H1 (cell line): ENCODE measurements at regions not wholly inside any gene's neighbourhood (a gene's known extent, or its start where the extent isn't known, plus 50 kb on each side); places are given as distances from the start of the nearest gene placed in this dataset.

ENCODE experiments used
- CTCF ChIA-PET: fragments of 300-600 bp; sonication (Branson Sonifier 250); formaldehyde crosslinking; loops from one replicate; lab custom pipeline; 2021; ENCODE audit not compliant: partially characterized antibody; lab: Charles Lee
- POLR2A ChIA-PET: fragments of 300-600 bp; sonication (Branson Sonifier 250); formaldehyde crosslinking; loops from one replicate; lab custom pipeline; 2021; ENCODE audit warnings: inconsistent platforms; ENCODE audit not compliant: partially characterized antibody; lab: Charles Lee
- DNase-seq, 2 experiments: peaks; one replicate each; pipeline versions ENCODE4 v3.0.0 to v3.0.0-alpha.2; 2010 to 2022; ENCODE audit warnings: low spot score in 2 of 2, low read depth in 1 of 2, mixed read lengths in 1 of 2
- FAIRE-seq: peaks from 2 replicates; lab custom pipeline; 2011; peaks lifted over from hg19 to GRCh38; lab: Jason Lieb, UNC
- H2AFZ ChIP-seq: 2 replicates; pipeline ENCODE4 v1.8.1; 2012; ENCODE audit warnings: low read length, inconsistent platforms
- H2AK5ac ChIP-seq: 2 replicates; pipeline ENCODE4 v1.6.1; 2013; ENCODE audit warnings: low read depth, low read length
- H2BK120ac ChIP-seq: replicated peaks from 2 replicates; pipeline ENCODE3; 2013; ENCODE audit warnings: low read depth, low read length, inconsistent platforms
- H2BK12ac ChIP-seq: 2 replicates; pipeline ENCODE4 v1.6.1; 2013; ENCODE audit warnings: low read depth, low read length
- H2BK15ac ChIP-seq: 2 replicates; pipeline ENCODE4 v1.6.1; 2013; ENCODE audit warnings: low read length
- H2BK20ac ChIP-seq: 2 replicates; pipeline ENCODE4 v1.6.1; 2013; ENCODE audit warnings: low read length
- H2BK5ac ChIP-seq: 2 replicates; pipeline ENCODE4 v1.6.1; 2013; ENCODE audit warnings: low read depth, low read length
- H3K14ac ChIP-seq: 2 replicates; pipeline ENCODE4 v1.6.1; 2013; ENCODE audit warnings: inconsistent platforms; ENCODE audit not compliant: insufficient read length
- H3K18ac ChIP-seq: 2 replicates; pipeline ENCODE4 v1.6.1; 2013; ENCODE audit warnings: low read length; ENCODE audit errors: extremely low read depth
- H3K23ac ChIP-seq: 2 replicates; pipeline ENCODE4 v1.6.1; 2013; ENCODE audit warnings: inconsistent platforms; ENCODE audit not compliant: insufficient read length
- H3K23me2 ChIP-seq: 2 replicates; pipeline ENCODE4 v1.6.1; 2013; ENCODE audit warnings: low read depth, low read length
- H3K27ac ChIP-seq: 2 replicates; pipeline ENCODE4 v1.6.1; 2011; ENCODE audit warnings: low read depth, low read length, inconsistent platforms
- H3K27me3 ChIP-seq, 4 experiments: replicated peaks in 1 of 4; 1 replicate in 1 of 4; 2 replicates in 3 of 4; pipeline versions ENCODE4 v1.6.1 to v1.8.1; 2011 to 2013; ENCODE audit warnings: low read length in 3 of 4, mild to moderate bottlenecking in 3 of 4, inconsistent platforms in 2 of 4, mixed read lengths in 2 of 4, moderate library complexity in 1 of 4; ENCODE audit not compliant: control insufficient read depth in 3 of 4, insufficient read depth in 3 of 4; ENCODE audit errors: extremely low read depth in 1 of 4
- H3K36me3 ChIP-seq, 4 experiments: 2 replicates each; pipeline versions ENCODE4 v1.6.1 to v1.8.1; 2011 to 2013; ENCODE audit warnings: mild to moderate bottlenecking in 4 of 4, low read length in 3 of 4, moderate library complexity in 2 of 4, control low read depth in 1 of 4, inconsistent platforms in 1 of 4; ENCODE audit not compliant: insufficient read depth in 4 of 4, control insufficient read depth in 2 of 4
- H3K4ac ChIP-seq: replicated peaks from 2 replicates; pipeline ENCODE3; 2013; ENCODE audit warnings: low read length, low read depth, mixed read lengths, inconsistent platforms; ENCODE audit not compliant: insufficient read length
- H3K4me1 ChIP-seq, 4 experiments: replicated peaks in 1 of 4; 1 replicate in 1 of 4; 2 replicates in 3 of 4; pipeline versions ENCODE4 v1.6.1 to v1.8.1; 2011 to 2013; ENCODE audit warnings: low read length in 3 of 4, inconsistent platforms in 2 of 4, mixed read lengths in 1 of 4; ENCODE audit not compliant: insufficient read depth in 4 of 4, control insufficient read depth in 3 of 4
- H3K4me2 ChIP-seq, 2 experiments: 2 replicates each; pipeline versions ENCODE4 v1.6.1 to v1.8.1; 2011 to 2013; ENCODE audit warnings: low read depth in 2 of 2, low read length in 2 of 2, control low read depth in 1 of 2, inconsistent platforms in 1 of 2, mild to moderate bottlenecking in 1 of 2; ENCODE audit not compliant: insufficient read depth in 1 of 2
- H3K4me3 ChIP-seq, 4 experiments: fragments of 200-600, 300-600 bp in 1 of 4; sonication (generic), shearing (Covaris generic), sonication (Bioruptor Twin) in 1 of 4; 2 replicates each; pipeline versions ENCODE4 v1.5.1 to v1.8.1; 2011 to 2016; ENCODE audit warnings: low read length in 4 of 4, low read depth in 3 of 4, control low read depth in 2 of 4, inconsistent platforms in 2 of 4, mild to moderate bottlenecking in 2 of 4, mixed read lengths in 1 of 4, moderate library complexity in 1 of 4; ENCODE audit not compliant: insufficient read depth in 2 of 4; ENCODE audit errors: extremely low read depth in 1 of 4
- H3K56ac ChIP-seq: replicated peaks from 2 replicates; pipeline ENCODE3; 2013; ENCODE audit warnings: low read depth, mild to moderate bottlenecking, mixed read lengths, low read length, inconsistent platforms; ENCODE audit not compliant: insufficient read length
- H3K79me1 ChIP-seq: 2 replicates; pipeline ENCODE4 v1.6.1; 2013; ENCODE audit warnings: low read depth, low read length, control low read depth
- H3K79me2 ChIP-seq, 2 experiments: 2 replicates each; pipeline versions ENCODE4 v1.6.1 to v1.8.1; 2012 to 2013; ENCODE audit warnings: low read length in 2 of 2, mild to moderate bottlenecking in 2 of 2, inconsistent platforms in 1 of 2; ENCODE audit not compliant: insufficient read depth in 2 of 2, control insufficient read depth in 1 of 2
- H3K9ac ChIP-seq, 4 experiments: replicated peaks in 1 of 4; 1 replicate in 1 of 4; 2 replicates in 3 of 4; pipeline versions ENCODE4 v1.6.1 to v1.8.1; 2011 to 2013; ENCODE audit warnings: low read depth in 3 of 4, low read length in 3 of 4, control low read depth in 2 of 4, mild to moderate bottlenecking in 2 of 4, moderate library complexity in 2 of 4, inconsistent platforms in 1 of 4; ENCODE audit errors: extremely low read depth in 1 of 4
- H3K9me3 ChIP-seq, 2 experiments: 2 replicates each; pipeline versions ENCODE4 v1.6.1 to v1.8.1; 2012 to 2013; ENCODE audit warnings: mild to moderate bottlenecking in 2 of 2, moderate library complexity in 2 of 2, control low read depth in 1 of 2, inconsistent platforms in 1 of 2, low read depth in 1 of 2, low read length in 1 of 2, mixed read lengths in 1 of 2; ENCODE audit not compliant: insufficient read depth in 2 of 2
- H4K20me1 ChIP-seq, 2 experiments: replicated peaks in 1 of 2; 2 replicates each; pipeline versions ENCODE3 to v1.8.1; 2011 to 2013; ENCODE audit warnings: inconsistent platforms in 2 of 2, low read length in 2 of 2, mild to moderate bottlenecking in 1 of 2; ENCODE audit not compliant: insufficient read depth in 2 of 2, control insufficient read depth in 1 of 2
- H4K5ac ChIP-seq: 2 replicates; pipeline ENCODE4 v1.6.1; 2013; ENCODE audit warnings: low read length, low read depth, mixed read lengths, inconsistent platforms; ENCODE audit not compliant: insufficient read length
- H4K8ac ChIP-seq: 2 replicates; pipeline ENCODE4 v1.8.0; 2013; ENCODE audit warnings: mild to moderate bottlenecking, moderate library complexity, low read length, inconsistent platforms; ENCODE audit not compliant: insufficient read depth; ENCODE audit errors: extremely low read depth
- H4K91ac ChIP-seq: replicated peaks from 2 replicates; pipeline ENCODE3; 2013; ENCODE audit warnings: low read length, mixed read lengths, inconsistent platforms; ENCODE audit not compliant: insufficient read length
- GTF2F1 ChIP-seq: IDR thresholded peaks from 2 replicates; pipeline ENCODE4 v1.6.1; 2012; ENCODE audit warnings: low read depth, low read length, improper control_type of control experiment, borderline replicate concordance
- POU5F1 ChIP-seq: IDR thresholded peaks from 2 replicates; pipeline ENCODE4 v1.6.1; 2011; ENCODE audit warnings: low read depth, mild to moderate bottlenecking, low read length, moderate library complexity
- SIN3A ChIP-seq, 2 experiments: IDR thresholded peaks in 1 of 2; conservative IDR thresholded peaks in 1 of 2; 2 replicates each; pipeline ENCODE4 v1.6.1; 2011 to 2012; ENCODE audit warnings: low read length in 2 of 2, improper control_type of control experiment in 1 of 2, low read depth in 1 of 2, mild to moderate bottlenecking in 1 of 2
- YY1 ChIP-seq: IDR thresholded peaks from 2 replicates; pipeline ENCODE4 v1.6.1; 2011; ENCODE audit warnings: low read depth, mild to moderate bottlenecking, low read length
- WGBS, 2 experiments: shearing (Covaris generic) in 1 of 2; methylation state at CpG; one replicate each; pipeline versions ENCODE4 v1.1.6 to v1.1.7; 2013 to 2015; ENCODE audit warnings: low lambda C conversion rate in 2 of 2, mixed read lengths in 2 of 2, inconsistent platforms in 1 of 2, low coverage in 1 of 2, missing lambda C conversion rate in 1 of 2; ENCODE audit not compliant: insufficient replicate concordance in 2 of 2, insufficient coverage in 1 of 2, insufficient read length in 1 of 2; ENCODE audit errors: extremely low coverage in 1 of 2, missing lambda C conversion rate in 1 of 2; 5-methylcytosine and 5-hydroxymethylcytosine counted together

- H4K20me1 ChIP-seq, result peaks cover 11% of the 10 kb centered on the region in 2 experiments
- no peak overlapping the region for H3K4me3 ChIP-seq
- H3K4me2 ChIP-seq, result no peak overlapping the region
- FAIRE-seq (no peak), DNase-seq (no peak)
- H3K36me3 ChIP-seq, result peaks cover 0 to 5% (median 5%) of the 10 kb centered on the region in 4 experiments; a peak in 5 of 8 replicates
- no peak overlapping the region for H3K4ac ChIP-seq
- no peak overlapping the region for H4K91ac ChIP-seq
- H2BK5ac ChIP-seq, result peak overlapping the region; percentile 10; the same call in 1 of the 2 replicates
- H3K9ac ChIP-seq, result no peak overlapping the region
- H3K27me3 ChIP-seq, result no peaks in the 10 kb centered on the region
- H2BK12ac ChIP-seq, result peak overlapping the region; percentile 12; the same call in 1 of the 2 replicates
- H2BK120ac ChIP-seq, result no peak overlapping the region
- H3K23me2 ChIP-seq, result peaks cover 7% of the 10 kb centered on the region; the same call in 1 of the 2 replicates
- TF ChIP-seq GTF2F1 (no peak), SIN3A (conservative IDR thresholded peaks at IDR 0.05 in 1 of 2, IDR thresholded peaks at IDR 0.05 in 1 of 2; ENCODE audit: low read depth in 1 of 2, low read length in 2 of 2) (0 out of 4 replicates have a peak, but pooled peaks of 1 of the 2 experiments have one; percentile 4), POU5F1 (no peak), YY1 (no peak)
- 81% methylated on average over 34 of the region's 35 CpGs; no CpG with 5 or more reads in 1 of the 2 experiments for WGBS, 2 experiments
- H3K27ac ChIP-seq, result no peak overlapping the region
- H3K79me1 ChIP-seq, result no peaks in the 10 kb centered on the region; the same call in 1 of the 2 replicates
- no peak overlapping the region for H4K5ac ChIP-seq
- no peak overlapping the region for H3K14ac ChIP-seq
- H3K23ac ChIP-seq, result no peak overlapping the region
- no peak overlapping the region for H2BK20ac ChIP-seq
- no peak overlapping the region for H2AFZ ChIP-seq
- no peaks in the 10 kb centered on the region for H3K9me3 ChIP-seq
- H2BK15ac ChIP-seq, result no peak overlapping the region
- H3K4me1 ChIP-seq, result peaks cover 0 to 25% (median 17%) of the 10 kb centered on the region in 4 experiments; a peak in 6 of 7 replicates
- ChIA-PET CTCF (interaction anchor here (1.0 to 7.2 kb wide), 7 partner anchors 8 to 301 kb away, joined by 3 to 60 read pairs (median 7); no protein-coding TSS in a partner anchor), POLR2A (interaction anchor here (1.4 to 3.3 kb wide), 2 partner anchors 11 to 44 kb away, joined by 3 to 9 read pairs; no protein-coding TSS in a partner anchor)
- no peaks in the 10 kb centered on the region for H3K79me2 ChIP-seq
- no peak overlapping the region for H2AK5ac ChIP-seq
- H3K56ac ChIP-seq, result no peak overlapping the region
- H4K8ac ChIP-seq, result 0 out of 2 replicates have a peak overlapping the region, but pooled peaks have one; percentile 31
- H3K18ac ChIP-seq, result no peak overlapping the region
These were observed 96.7 kb downstream of the RFLNA start for GRCh38 chr12:124391340-124392261.
